Thyroid gland (tissue), 4 donors: ENCODE measurements at regions not wholly inside any gene's neighbourhood (a gene's known extent, or its start where the extent isn't known, plus 50 kb on each side); places are given as distances from the start of the nearest gene placed in this dataset.

Experiments used
- CTCF ChIP-seq, 6 experiments: fragments of 200-600 bp in 3 of 6; fragments of 450-650 bp in 3 of 6; sonication (generic) in 3 of 6; IDR thresholded peaks; one replicate each; pipeline ENCODE4 v1.5.1; 2016 to 2019; ENCODE audit warnings: antibody characterized with exemption in 6 of 6, mild to moderate bottlenecking in 2 of 6, inconsistent platforms in 1 of 6, moderate library complexity in 1 of 6
- POLR2A ChIP-seq, 2 donors: fragments of 450-650 bp; IDR thresholded peaks; one replicate each; pipeline ENCODE4 v1.6.1; 2017; ENCODE audit warnings: antibody characterized with exemption in 2 of 2, mild to moderate bottlenecking in 2 of 2, moderate library complexity in 1 of 2

DNA sequence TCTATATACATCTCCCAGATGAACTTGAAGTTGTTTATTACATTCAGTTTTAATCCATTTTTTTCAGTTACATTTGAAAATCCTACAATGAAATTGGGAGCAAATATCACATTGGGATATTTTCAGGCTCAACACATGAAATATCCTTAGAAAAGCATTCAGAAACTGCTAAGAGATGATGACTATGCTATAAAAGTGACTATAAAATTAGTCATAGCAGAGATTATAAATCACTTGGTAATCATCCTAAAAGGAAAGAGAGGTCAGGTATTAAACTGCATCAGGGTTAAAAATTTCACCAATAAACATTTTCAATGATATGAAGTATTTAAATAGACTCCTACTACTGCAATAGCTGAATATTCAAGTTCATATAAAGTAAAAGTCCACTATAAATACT is 987.7 kb downstream of the GRIK2 start:
- TF ChIP-seq CTCF (IDR thresholded peaks at IDR 0.05) (no peak), POLR2A (IDR thresholded peaks at IDR 0.05) (no peak)
